ENCODE measurements at regions not wholly inside any gene's neighbourhood (a gene's known extent, or its start where the extent isn't known, plus 50 kb on each side); places are given as distances from the start of the nearest gene placed in this dataset.
"Not testable (repeated sequence)": the region's sequence is repeated elsewhere in the genome, so short reads cannot be mapped to it uniquely, and the experiment has no call there.

GRCh38 chr5:98543490-98543889 lies 230.0 kb upstream of the RGMB start:
- no peak overlapping the region for H3K27ac ChIP-seq
- peaks cover 7% of the 10 kb centered on the region for H3K9me3 ChIP-seq
- H3K27me3 ChIP-seq (replicated peaks; ENCODE audit: insufficient read depth) = no peaks in the 10 kb centered on the region
- TF ChIP-seq CTCF (IDR thresholded peaks at IDR 0.05) = no peak
- ATAC-seq (ENCODE audit: insufficient number of reproducible peaks, low FRiP score, low read depth) = no peak
- no peak for DNase-seq (ENCODE audit: low spot score)
- no peak overlapping the region for H3K4me3 ChIP-seq
- H3K4me1 ChIP-seq (ENCODE audit: control insufficient read depth in 1 of 2, low read depth in 2 of 2) = no peaks in the 10 kb centered on the region
- H3K36me3 ChIP-seq = no peaks in the 10 kb centered on the region

GRCh38 chr5:98546924-98547323 lies 226.5 kb upstream of the RGMB start:
- not testable (repeated sequence) for H3K4me1 ChIP-seq (ENCODE audit: control insufficient read depth in 1 of 2, low read depth in 2 of 2); DNase-seq (ENCODE audit: low spot score); H3K9me3 ChIP-seq; H3K27me3 ChIP-seq (replicated peaks; ENCODE audit: insufficient read depth); H3K27ac ChIP-seq; ATAC-seq (ENCODE audit: insufficient number of reproducible peaks, low FRiP score, low read depth); H3K36me3 ChIP-seq; H3K4me3 ChIP-seq

- Histone ChIP-seq H3K27me3 (replicated peaks; ENCODE audit: insufficient read depth) (no peaks in the 10 kb centered on the region), H3K27ac (no peak overlapping the region), H3K4me3 (no peak overlapping the region), H3K36me3 (no peaks in the 10 kb centered on the region), H3K9me3 (no peaks in the 10 kb centered on the region), H3K4me1 (ENCODE audit: control insufficient read depth in 1 of 2, low read depth in 2 of 2) (no peaks in the 10 kb centered on the region)
- DNase-seq (ENCODE audit: low spot score) (no peak), ATAC-seq (ENCODE audit: insufficient number of reproducible peaks, low FRiP score, low read depth) (no peak)
- no peak for TF ChIP-seq CTCF (IDR thresholded peaks at IDR 0.05)
Observed at GRCh38 chr5:98556712-98557111, 216.8 kb upstream of the RGMB start.

- DNase-seq (ENCODE audit: low spot score) (no peak), ATAC-seq (ENCODE audit: insufficient number of reproducible peaks, low FRiP score, low read depth) (no peak)
- Histone ChIP-seq H3K4me3 (no peak overlapping the region), H3K27ac (no peak overlapping the region), H3K36me3 (no peaks in the 10 kb centered on the region), H3K9me3 (no peaks in the 10 kb centered on the region), H3K4me1 (ENCODE audit: control insufficient read depth in 1 of 2, low read depth in 2 of 2) (no peaks in the 10 kb centered on the region), H3K27me3 (replicated peaks; ENCODE audit: insufficient read depth) (no peaks in the 10 kb centered on the region)
- TF ChIP-seq CTCF (IDR thresholded peaks at IDR 0.05) = no peak
Observed at GRCh38 chr5:98557916-98558315, 215.5 kb upstream of the RGMB start.

GRCh38 chr5:98563885-98564653 lies 209.4 kb upstream of the RGMB start:
- DNase-seq (ENCODE audit: low spot score) (no peak), ATAC-seq (ENCODE audit: insufficient number of reproducible peaks, low FRiP score, low read depth) (no peak)
- no peaks in the 10 kb centered on the region for H3K27me3 ChIP-seq (replicated peaks; ENCODE audit: insufficient read depth)
- no peak for TF ChIP-seq CTCF (IDR thresholded peaks at IDR 0.05)
- no peaks in the 10 kb centered on the region for H3K4me1 ChIP-seq (ENCODE audit: control insufficient read depth in 1 of 2, low read depth in 2 of 2)
- no peak overlapping the region for H3K27ac ChIP-seq
- no peaks in the 10 kb centered on the region for H3K36me3 ChIP-seq
- H3K9me3 ChIP-seq = no peaks in the 10 kb centered on the region
- no peak overlapping the region for H3K4me3 ChIP-seq

- H3K9me3 ChIP-seq = no peaks in the 10 kb centered on the region
- no peak overlapping the region for H3K4me3 ChIP-seq
- ATAC-seq (ENCODE audit: insufficient number of reproducible peaks, low FRiP score, low read depth) (no peak), DNase-seq (ENCODE audit: low spot score) (no peak)
- no peaks in the 10 kb centered on the region for H3K4me1 ChIP-seq (ENCODE audit: control insufficient read depth in 1 of 2, low read depth in 2 of 2)
- no peaks in the 10 kb centered on the region for H3K27me3 ChIP-seq (replicated peaks; ENCODE audit: insufficient read depth)
- H3K27ac ChIP-seq = no peak overlapping the region
- TF ChIP-seq CTCF (IDR thresholded peaks at IDR 0.05) = no peak
- no peaks in the 10 kb centered on the region for H3K36me3 ChIP-seq
Observed at GRCh38 chr5:98564836-98565235, 208.6 kb upstream of the RGMB start.

All from thoracic aorta (tissue), 2 donors.